ENCODE measurements at regions not wholly inside any gene's neighbourhood (a gene's known extent, or its start where the extent isn't known, plus 50 kb on each side); places are given as distances from the start of the nearest gene placed in this dataset.

- no peak overlapping the region for H3K27ac ChIP-seq
- no peaks in the 10 kb centered on the region for H3K4me1 ChIP-seq
- no peak for DNase-seq (ENCODE audit: low spot score in 2 of 2)
- intact Hi-C loops (cut with DNase I; ENCODE audit: low total_unique reads), result no loop called here
- no peak for TF ChIP-seq POLR2AphosphoS5 (IDR thresholded peaks at IDR 0.05)
- no peak for TF ChIP-seq POLR2A (IDR thresholded peaks at IDR 0.05)
- no peak for TF ChIP-seq CTCF (IDR thresholded peaks at IDR 0.05)
- no peak overlapping the region for H3K4me3 ChIP-seq
- no peaks in the 10 kb centered on the region for H3K36me3 ChIP-seq
- no peaks in the 10 kb centered on the region for H3K9me3 ChIP-seq
- no peaks in the 10 kb centered on the region for H3K27me3 ChIP-seq
Measured at GRCh38 chr2:146994246-146994645, 850.6 kb upstream of the ACVR2A start.

GRCh38 chr2:146992466-146992865, 852.4 kb upstream of the ACVR2A start:
- no peak for DNase-seq (ENCODE audit: low spot score in 2 of 2)
- H3K36me3 ChIP-seq, result no peaks in the 10 kb centered on the region
- TF ChIP-seq CTCF (IDR thresholded peaks at IDR 0.05), result no peak
- no peak for TF ChIP-seq POLR2A (IDR thresholded peaks at IDR 0.05)
- TF ChIP-seq POLR2AphosphoS5 (IDR thresholded peaks at IDR 0.05), result no peak
- no peak overlapping the region for H3K27ac ChIP-seq
- no peaks in the 10 kb centered on the region for H3K27me3 ChIP-seq
- H3K4me1 ChIP-seq, result no peaks in the 10 kb centered on the region
- intact Hi-C loops (cut with DNase I; ENCODE audit: low total_unique reads), result no loop called here
- no peaks in the 10 kb centered on the region for H3K9me3 ChIP-seq
- no peak overlapping the region for H3K4me3 ChIP-seq

GRCh38 chr2:146992057-146992456, 852.8 kb upstream of the ACVR2A start:
- intact Hi-C loops (cut with DNase I; ENCODE audit: low total_unique reads), result no loop called here
- no peak for TF ChIP-seq CTCF (IDR thresholded peaks at IDR 0.05)
- TF ChIP-seq POLR2AphosphoS5 (IDR thresholded peaks at IDR 0.05), result no peak
- TF ChIP-seq POLR2A (IDR thresholded peaks at IDR 0.05), result no peak

GRCh38 chr2:146990311-146991054, 854.3 kb upstream of the ACVR2A start:
- H3K4me3 ChIP-seq, result no peak overlapping the region

More at GRCh38 chr2:146992057-146992456, 852.8 kb upstream of the ACVR2A start:
- Histone ChIP-seq H3K27ac (no peak overlapping the region), H3K4me1 (no peaks in the 10 kb centered on the region), H3K9me3 (no peaks in the 10 kb centered on the region), H3K36me3 (no peaks in the 10 kb centered on the region), H3K27me3 (no peaks in the 10 kb centered on the region), H3K4me3 (no peak overlapping the region)
- no peak for DNase-seq (ENCODE audit: low spot score in 2 of 2)

More at GRCh38 chr2:146990311-146991054, 854.3 kb upstream of the ACVR2A start:
- H3K36me3 ChIP-seq, result no peaks in the 10 kb centered on the region
- H3K27me3 ChIP-seq, result no peaks in the 10 kb centered on the region
- no peak overlapping the region for H3K27ac ChIP-seq
- no peak for DNase-seq (ENCODE audit: low spot score in 2 of 2)
- no peak for TF ChIP-seq POLR2A (IDR thresholded peaks at IDR 0.05)
- no peak for TF ChIP-seq CTCF (IDR thresholded peaks at IDR 0.05)
- no peak for TF ChIP-seq POLR2AphosphoS5 (IDR thresholded peaks at IDR 0.05)
- H3K9me3 ChIP-seq, result no peaks in the 10 kb centered on the region
- intact Hi-C loops (cut with DNase I; ENCODE audit: low total_unique reads), result no loop called here
- peaks cover 0 to 3% of the 10 kb centered on the region in 2 donors for H3K4me1 ChIP-seq
